GM23338 (cell line): ENCODE measurements at regions not wholly inside any gene's neighbourhood (a gene's known extent, or its start where the extent isn't known, plus 50 kb on each side); places are given as distances from the start of the nearest gene placed in this dataset.
"Not testable (repeated sequence)": the region's sequence is repeated elsewhere in the genome, so short reads cannot be mapped to it uniquely, and the experiment has no call there.

Experiments used
- ATAC-seq: fragments of 200-7000 bp; cut with Tn5 transposase; 3 replicates; pipeline ENCODE4 v1.9.1; 2020
- DNase-seq: peaks from one replicate; pipeline ENCODE4 v3.0.0-alpha.2; 2015; ENCODE audit warnings: low spot score
- H2AFZ ChIP-seq: fragments of 200-600 bp; sonication (generic); 2 replicates; pipeline ENCODE4 v1.8.0; 2016; ENCODE audit warnings: antibody characterized with exemption, mild to moderate bottlenecking, moderate library complexity
- H3F3A ChIP-seq: fragments of 200-600 bp; sonication (generic); replicated peaks from 2 replicates; pipeline ENCODE4 v1.8.0; 2017; ENCODE audit warnings: antibody characterized with exemption, mixed run types, low read depth
- H3K27ac ChIP-seq: fragments of 200-600 bp; sonication (generic); 2 replicates; pipeline ENCODE4 v1.6.1; 2016; ENCODE audit warnings: low read depth
- H3K27me3 ChIP-seq: fragments of 200-600 bp; sonication (generic); 2 replicates; pipeline ENCODE4 v1.8.0; 2016; ENCODE audit warnings: mild to moderate bottlenecking, mixed run types, moderate library complexity; ENCODE audit not compliant: insufficient read depth
- H3K36me3 ChIP-seq: fragments of 200-600 bp; sonication (generic); 2 replicates; pipeline ENCODE4 v1.8.0; 2016; ENCODE audit warnings: mild to moderate bottlenecking; ENCODE audit not compliant: insufficient read depth
- H3K4me1 ChIP-seq: fragments of 200-600 bp; sonication (generic); 2 replicates; pipeline ENCODE4 v1.8.0; 2016; ENCODE audit warnings: mild to moderate bottlenecking, moderate library complexity; ENCODE audit not compliant: insufficient read depth
- H3K4me2 ChIP-seq: fragments of 200-600 bp; sonication (generic); 2 replicates; pipeline ENCODE4 v1.7.1; 2017; ENCODE audit warnings: mixed run types
- H3K4me3 ChIP-seq: fragments of 200-600 bp; sonication (generic); 2 replicates; pipeline ENCODE4 v1.6.1; 2016; ENCODE audit warnings: mixed run types
- H3K79me2 ChIP-seq: fragments of 200-600 bp; sonication (generic); replicated peaks from 2 replicates; pipeline ENCODE4 v1.8.0; 2017; ENCODE audit warnings: mild to moderate bottlenecking; ENCODE audit not compliant: insufficient read depth
- H3K9me2 ChIP-seq: fragments of 200-600 bp; sonication (generic); 2 replicates; pipeline ENCODE4 v1.8.0; 2017; ENCODE audit not compliant: insufficient read depth
- H4K20me1 ChIP-seq: fragments of 200-600 bp; sonication (generic); replicated peaks from 2 replicates; pipeline ENCODE4 v1.8.0; 2017; ENCODE audit warnings: mild to moderate bottlenecking; ENCODE audit not compliant: insufficient read depth
- H3K27ac Mint-ChIP-seq: 2 replicates; pipeline ENCODE4 v1.8.0; 2020; ENCODE audit warnings: inconsistent platforms, mild to moderate bottlenecking, moderate library complexity, mixed read lengths
- H3K27me3 Mint-ChIP-seq: 3 replicates; pipeline ENCODE4 v1.8.0; 2022; ENCODE audit warnings: low read depth, mild to moderate bottlenecking, moderate library complexity, mixed read lengths, inconsistent platforms; ENCODE audit not compliant: insufficient read depth, poor library complexity
- H3K36me3 Mint-ChIP-seq: 3 replicates; pipeline ENCODE4 v1.8.0; 2021; ENCODE audit warnings: low read depth, mild to moderate bottlenecking, inconsistent platforms, moderate library complexity, mixed read lengths
- H3K4me1 Mint-ChIP-seq: 3 replicates; pipeline ENCODE4 v1.8.0; 2020; ENCODE audit warnings: mild to moderate bottlenecking, inconsistent platforms, mixed read lengths
- H3K4me3 Mint-ChIP-seq: 3 replicates; pipeline ENCODE4 v1.8.0; 2021; ENCODE audit warnings: moderate library complexity, mild to moderate bottlenecking, inconsistent platforms, mixed read lengths
- H3K9me3 Mint-ChIP-seq: 3 replicates; pipeline ENCODE4 v1.8.0; 2020; ENCODE audit warnings: moderate library complexity, mild to moderate bottlenecking, inconsistent platforms, mixed read lengths
- CREB1 ChIP-seq: fragments of 250-450 bp; sonication (Bioruptor Pico); IDR thresholded peaks from 2 replicates; pipeline ENCODE4 v1.5.0; 2020; ENCODE audit warnings: low read depth, mild to moderate bottlenecking, moderate library complexity
- CTCF ChIP-seq, 2 experiments: fragments of 200-600 bp in 1 of 2; sonication (generic) in 1 of 2; conservative IDR thresholded peaks; 2 replicates each; pipeline versions ENCODE4 v1.5.1 to v1.6.1; 2016 to 2017; ENCODE audit warnings: antibody characterized with exemption in 2 of 2, low read depth in 2 of 2, mild to moderate bottlenecking in 2 of 2, moderate library complexity in 1 of 2
- ETS1 ChIP-seq: IDR thresholded peaks from 2 replicates; pipeline ENCODE4 v1.6.1; 2016; ENCODE audit warnings: antibody characterized with exemption
- EZH2phosphoT487 ChIP-seq: fragments of 200-600 bp; sonication (generic); IDR thresholded peaks from one replicate; pipeline ENCODE4 v1.8.1; 2018; ENCODE audit warnings: antibody characterized with exemption; ENCODE audit not compliant: unreplicated experiment
- POLR2AphosphoS5 ChIP-seq: IDR thresholded peaks from 2 replicates; pipeline ENCODE4 v1.6.1; 2016; ENCODE audit warnings: antibody characterized with exemption, low read depth
- REST ChIP-seq: IDR thresholded peaks from one replicate; pipeline ENCODE4 v1.6.1; 2018; ENCODE audit warnings: antibody characterized with exemption; ENCODE audit not compliant: unreplicated experiment
- STAT1 ChIP-seq: IDR thresholded peaks from one replicate; pipeline ENCODE4 v1.6.1; 2016; ENCODE audit warnings: antibody characterized with exemption; ENCODE audit not compliant: unreplicated experiment
- ZNF462 ChIP-seq: fragments of 250-450 bp; sonication (Bioruptor Pico); IDR thresholded peaks from 2 replicates; pipeline ENCODE4 v1.5.0; 2020; ENCODE audit warnings: mild to moderate bottlenecking, moderate library complexity

GRCh38 chr4:178215309-178215708 lies 773.1 kb upstream of the AGA start (continued):
- TF ChIP-seq CTCF (conservative IDR thresholded peaks at IDR 0.05; ENCODE audit: low read depth in 2 of 2) (no peak), CREB1 (CRISPR knock-in tag) (no peak), EZH2phosphoT487 (no peak), STAT1 (no peak), ETS1 (no peak), POLR2AphosphoS5 (no peak), REST (no peak)

GRCh38 chr4:178215763-178216162 lies 773.5 kb upstream of the AGA start:
- Histone ChIP-seq H3K9me2 (no peaks in the 10 kb centered on the region), H3K4me3 (no peak overlapping the region), H3K4me2 (no peak overlapping the region), H3K4me1 (no peaks in the 10 kb centered on the region), H3K36me3 (no peaks in the 10 kb centered on the region), H3K27ac (no peak overlapping the region), H3K27me3 (no peaks in the 10 kb centered on the region), H3F3A (no peaks in the 10 kb centered on the region), H3K79me2 (no peaks in the 10 kb centered on the region), H2AFZ (no peak overlapping the region), H4K20me1 (no peaks in the 10 kb centered on the region)
- no peaks in the 10 kb centered on the region for H3K36me3 Mint-ChIP-seq
- no peaks in the 10 kb centered on the region for H3K4me1 Mint-ChIP-seq
- no peaks in the 10 kb centered on the region for H3K9me3 Mint-ChIP-seq
- ATAC-seq: no peak
- no peaks in the 10 kb centered on the region for H3K27me3 Mint-ChIP-seq
- no peak overlapping the region for H3K27ac Mint-ChIP-seq
- DNase-seq: no peak
- TF ChIP-seq STAT1 (no peak), ZNF462 (CRISPR knock-in tag) (no peak)
- no peak overlapping the region for H3K4me3 Mint-ChIP-seq

GRCh38 chr4:178226421-178226820 lies 784.2 kb upstream of the AGA start:
- H3K27me3 ChIP-seq, H3K27ac ChIP-seq, DNase-seq, H3K36me3 ChIP-seq, ATAC-seq, H3K27me3 Mint-ChIP-seq, H3F3A ChIP-seq, H3K79me2 ChIP-seq, H3K4me1 ChIP-seq, H3K4me3 Mint-ChIP-seq, H3K27ac Mint-ChIP-seq, H4K20me1 ChIP-seq, H2AFZ ChIP-seq, H3K4me3 ChIP-seq, H3K9me2 ChIP-seq: not testable (repeated sequence)
- H3K4me1 Mint-ChIP-seq: peaks cover 17% of the 10 kb centered on the region
- peaks cover 31% of the 10 kb centered on the region for H3K36me3 Mint-ChIP-seq
- H3K9me3 Mint-ChIP-seq: peaks cover 34% of the 10 kb centered on the region
- H3K4me2 ChIP-seq: 0 out of 2 replicates have a peak overlapping the region, but pooled peaks have one; percentile 5
